RWPE1 (cell line): ENCODE measurements at regions not wholly inside any gene's neighbourhood (a gene's known extent, or its start where the extent isn't known, plus 50 kb on each side); places are given as distances from the start of the nearest gene placed in this dataset.

Source experiments
- CTCF ChIA-PET: fragments of 350-600 bp; sonication (Branson Sonifier 250); formaldehyde crosslinking; extraction: SDS; loops from one replicate; lab custom pipeline; 2021; lab: Yijun Ruan, JAX
- POLR2A ChIA-PET: fragments of 400-600 bp; formaldehyde crosslinking; extraction: SDS; loops from one replicate; lab custom pipeline; 2020; ENCODE audit warnings: antibody characterized with exemption; ENCODE audit not compliant: low non-redundant PET; lab: Yijun Ruan, JAX
- DNase-seq: peaks from one replicate; pipeline ENCODE4 v3.0.0; 2012; ENCODE audit warnings: low spot score
- H3K27ac ChIP-seq: fragments of 450-650 bp; 2 replicates; pipeline ENCODE4 v1.5.1; 2017
- TF ChIP-seq, protein P1 (sequence below): fragments of 450-650 bp; conservative IDR thresholded peaks from 2 replicates; pipeline ENCODE4 v1.5.1; 2017; ENCODE audit warnings: low read depth, mild to moderate bottlenecking

DNA sequence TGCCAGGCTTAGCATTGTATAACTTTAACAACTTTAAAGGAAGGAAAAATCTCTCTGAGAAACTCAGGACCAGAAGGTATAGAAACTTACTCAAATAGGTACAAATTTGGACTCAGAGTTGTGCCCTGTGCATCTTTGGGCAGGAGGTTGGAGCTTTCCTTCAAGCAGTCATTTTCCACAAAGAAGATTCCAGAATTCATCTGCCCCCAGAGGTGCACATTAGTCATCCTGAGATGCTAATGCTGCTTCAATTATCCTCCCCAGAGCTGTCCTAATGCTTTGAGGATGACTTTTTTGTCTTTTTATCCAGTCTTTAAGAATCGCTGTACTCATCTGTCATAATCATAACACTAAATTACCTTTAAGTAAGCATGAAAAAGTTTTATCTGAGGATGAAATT, 243.0 kb upstream of the WWC1 start:
- POLR2A ChIA-PET: no interaction called here
- CTCF ChIA-PET: interaction anchor here (1.0 to 1.7 kb wide), 3 partner anchors 9 to 483 kb away, joined by 4 to 13 read pairs (median 5); no protein-coding TSS in a partner anchor
- TF ChIP-seq, protein P1, sequence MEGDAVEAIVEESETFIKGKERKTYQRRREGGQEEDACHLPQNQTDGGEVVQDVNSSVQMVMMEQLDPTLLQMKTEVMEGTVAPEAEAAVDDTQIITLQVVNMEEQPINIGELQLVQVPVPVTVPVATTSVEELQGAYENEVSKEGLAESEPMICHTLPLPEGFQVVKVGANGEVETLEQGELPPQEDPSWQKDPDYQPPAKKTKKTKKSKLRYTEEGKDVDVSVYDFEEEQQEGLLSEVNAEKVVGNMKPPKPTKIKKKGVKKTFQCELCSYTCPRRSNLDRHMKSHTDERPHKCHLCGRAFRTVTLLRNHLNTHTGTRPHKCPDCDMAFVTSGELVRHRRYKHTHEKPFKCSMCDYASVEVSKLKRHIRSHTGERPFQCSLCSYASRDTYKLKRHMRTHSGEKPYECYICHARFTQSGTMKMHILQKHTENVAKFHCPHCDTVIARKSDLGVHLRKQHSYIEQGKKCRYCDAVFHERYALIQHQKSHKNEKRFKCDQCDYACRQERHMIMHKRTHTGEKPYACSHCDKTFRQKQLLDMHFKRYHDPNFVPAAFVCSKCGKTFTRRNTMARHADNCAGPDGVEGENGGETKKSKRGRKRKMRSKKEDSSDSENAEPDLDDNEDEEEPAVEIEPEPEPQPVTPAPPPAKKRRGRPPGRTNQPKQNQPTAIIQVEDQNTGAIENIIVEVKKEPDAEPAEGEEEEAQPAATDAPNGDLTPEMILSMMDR: no peak
- DNase-seq: no peak
- no peak overlapping the region for H3K27ac ChIP-seq

- no peak overlapping the region for H3K27ac ChIP-seq
- DNase-seq: no peak
- CTCF ChIA-PET: no interaction called here
- POLR2A ChIA-PET: no interaction called here
- TF ChIP-seq, protein P1: no peak
These were observed 238.8 kb upstream of the WWC1 start for GRCh38 chr5:168052686-168053085.

- DNase-seq: no peak
- TF ChIP-seq, protein P1: no peak
- POLR2A ChIA-PET: no interaction called here
- CTCF ChIA-PET: interaction anchor here (0.6 kb wide), 2 partner anchors 166 to 469 kb away, joined by 3 to 5 read pairs; no protein-coding TSS in a partner anchor
- no peak overlapping the region for H3K27ac ChIP-seq
These were observed 237.4 kb upstream of the WWC1 start for GRCh38 chr5:168054091-168054490.

DNA sequence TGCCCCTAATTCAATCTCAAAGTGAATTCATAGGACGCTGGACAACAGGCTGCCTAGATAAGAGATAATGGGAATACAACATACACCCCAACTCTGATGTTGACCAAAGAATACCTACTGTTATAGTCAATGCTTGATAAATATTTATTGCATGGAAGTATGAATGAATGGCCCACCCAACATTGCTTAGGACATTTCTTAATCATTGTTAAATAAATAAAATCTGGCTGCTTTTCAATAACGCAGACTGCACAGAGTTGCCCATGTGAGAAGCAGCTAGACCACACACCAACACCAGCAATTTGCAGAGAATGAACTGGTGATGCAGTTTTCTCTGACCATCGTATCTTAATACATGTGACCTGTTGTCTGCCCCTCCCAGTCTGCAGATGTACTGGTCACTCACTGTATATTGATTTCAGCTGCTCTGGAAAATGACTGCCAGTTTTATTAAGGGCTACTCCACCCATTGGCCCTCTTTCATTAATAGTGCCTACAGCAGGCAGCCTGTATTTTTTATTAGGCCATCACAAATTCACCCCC, 236.2 kb upstream of the WWC1 start:
- H3K27ac ChIP-seq: no peak overlapping the region
- ChIA-PET POLR2A (no interaction called here), CTCF (interaction anchor here (1.2 to 2.0 kb wide), 2 partner anchors 8 to 26 kb away, joined by 4 to 8 read pairs; no protein-coding TSS in a partner anchor)
- no peak for DNase-seq
- TF ChIP-seq, protein P1: no peak

- no peak for DNase-seq
- H3K27ac ChIP-seq: no peak overlapping the region
- CTCF ChIA-PET: interaction anchor here (1.2 to 2.0 kb wide), 2 partner anchors 9 to 27 kb away, joined by 4 to 8 read pairs; no protein-coding TSS in a partner anchor
- TF ChIP-seq, protein P1: no peak
- POLR2A ChIA-PET: no interaction called here
These were observed 235.5 kb upstream of the WWC1 start for GRCh38 chr5:168055961-168056360.

DNA sequence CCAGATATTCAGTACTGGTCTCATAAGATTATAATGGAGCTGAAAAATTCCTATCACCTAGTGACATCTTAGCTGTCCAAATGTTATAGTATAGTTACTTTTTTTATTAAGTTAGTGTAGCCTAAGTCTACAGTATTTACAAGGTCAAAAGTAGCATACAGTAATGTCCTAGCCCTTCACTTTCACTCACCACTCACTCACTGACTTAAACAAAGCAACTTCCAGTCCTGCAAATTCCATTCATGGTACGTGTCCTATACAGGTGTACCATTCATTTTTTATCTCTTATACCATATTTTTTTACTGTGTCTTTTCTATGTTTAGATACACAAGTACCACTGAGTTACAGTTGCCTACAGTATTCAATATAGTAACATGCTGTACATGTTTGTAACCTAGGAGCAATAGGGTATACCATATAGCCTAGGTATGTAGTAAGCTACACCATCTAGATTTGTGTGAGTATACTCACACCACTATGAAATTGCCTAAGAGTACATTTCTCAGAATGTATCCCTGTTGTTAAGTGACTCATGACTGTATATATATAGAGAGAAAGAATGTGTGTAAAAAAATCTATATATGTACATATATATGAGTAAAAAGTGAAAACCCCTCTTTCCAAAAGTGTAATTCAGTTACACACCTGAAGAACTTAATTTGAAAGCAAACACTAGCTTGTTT, 234.8 kb upstream of the WWC1 start:
- POLR2A ChIA-PET: no interaction called here

More for the DNA sequence above, 234.8 kb upstream of the WWC1 start:
- H3K27ac ChIP-seq: no peak overlapping the region
- CTCF ChIA-PET: interaction anchor here (1.0 to 2.0 kb wide), 3 partner anchors 9 to 333 kb away, joined by 4 to 8 read pairs (median 4); no protein-coding TSS in a partner anchor
- TF ChIP-seq, protein P1: no peak
- DNase-seq: no peak
